SHP77 treated with DMSO at 0.1 percent for 48 hours (cell line): ENCODE measurements at regions not wholly inside any gene's neighbourhood (a gene's known extent, or its start where the extent isn't known, plus 50 kb on each side); places are given as distances from the start of the nearest gene placed in this dataset.
"Not testable (repeated sequence)": the region's sequence is repeated elsewhere in the genome, so short reads cannot be mapped to it uniquely, and the experiment has no call there.

Experiments used
- DNase-seq: peaks from one replicate; lab custom pipeline; 2025; lab: John Stamatoyannopoulos, UW

DNA sequence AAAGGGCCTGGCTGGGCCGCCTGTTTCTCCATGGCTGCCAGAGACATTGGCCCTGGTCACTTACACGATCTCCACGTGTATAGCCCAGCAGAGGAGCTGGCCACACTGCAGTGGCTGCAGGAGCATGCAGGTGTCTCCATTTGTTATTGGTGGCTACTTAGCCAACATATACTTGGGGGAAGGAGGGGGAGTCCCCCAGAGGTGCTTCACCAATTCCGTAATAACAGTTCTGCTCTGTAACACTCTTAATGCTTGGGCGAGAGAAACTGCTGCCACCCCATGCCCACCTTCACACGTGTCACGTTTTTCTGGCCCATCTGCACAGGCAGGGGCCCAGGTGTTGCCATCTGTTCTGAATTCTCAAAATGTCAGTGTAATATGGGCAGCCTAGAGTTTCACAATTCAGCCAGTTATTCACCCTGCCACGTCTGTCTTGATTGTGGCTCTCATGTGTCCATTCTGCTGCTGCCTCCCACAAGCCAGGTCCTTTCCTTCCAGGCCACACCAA is 353.5 kb downstream of the BCL2L11 start:
- not testable (repeated sequence) for DNase-seq

DNA sequence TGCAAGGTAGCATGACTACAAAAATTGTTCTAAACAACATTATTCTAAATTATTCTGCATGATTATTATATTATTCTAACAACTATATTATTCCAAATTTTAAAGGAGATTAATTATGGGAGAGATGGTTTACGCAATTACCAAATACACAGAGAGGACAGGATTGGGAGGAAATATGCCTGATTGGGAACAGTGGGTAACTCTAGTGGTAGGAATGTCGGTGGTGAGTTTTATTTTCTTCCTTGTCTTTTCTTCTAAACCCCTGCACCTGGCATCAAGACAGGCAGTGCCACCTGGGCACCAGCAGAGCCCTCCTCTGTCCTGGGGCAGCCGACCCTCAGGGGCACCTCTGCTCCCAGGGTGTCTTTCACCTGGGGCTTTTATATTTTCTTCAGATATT is 357.6 kb downstream of the BCL2L11 start:
- not testable (repeated sequence) for DNase-seq

DNA sequence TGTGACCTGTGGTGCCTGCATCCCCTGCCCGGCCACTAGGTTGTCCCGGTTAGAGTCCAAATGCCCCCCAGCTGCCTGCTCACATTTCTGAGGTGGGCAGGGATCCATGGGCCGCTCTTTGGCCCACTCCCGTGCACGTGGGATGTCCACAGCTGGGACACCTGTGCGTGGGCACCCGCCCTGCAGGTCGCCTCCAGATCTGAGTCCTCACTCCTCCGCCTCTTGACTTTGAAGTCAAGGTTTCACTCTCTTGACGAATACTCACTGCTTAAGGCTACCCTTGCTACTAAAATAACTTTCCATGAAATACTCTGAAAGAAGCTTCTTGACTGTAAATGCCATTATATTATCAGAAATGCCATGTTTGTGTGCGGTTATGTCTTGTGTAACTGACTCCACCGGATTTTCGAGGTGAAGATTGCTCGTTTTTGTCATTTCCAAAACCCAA is 358.2 kb downstream of the BCL2L11 start:
- not testable (repeated sequence) for DNase-seq

DNA sequence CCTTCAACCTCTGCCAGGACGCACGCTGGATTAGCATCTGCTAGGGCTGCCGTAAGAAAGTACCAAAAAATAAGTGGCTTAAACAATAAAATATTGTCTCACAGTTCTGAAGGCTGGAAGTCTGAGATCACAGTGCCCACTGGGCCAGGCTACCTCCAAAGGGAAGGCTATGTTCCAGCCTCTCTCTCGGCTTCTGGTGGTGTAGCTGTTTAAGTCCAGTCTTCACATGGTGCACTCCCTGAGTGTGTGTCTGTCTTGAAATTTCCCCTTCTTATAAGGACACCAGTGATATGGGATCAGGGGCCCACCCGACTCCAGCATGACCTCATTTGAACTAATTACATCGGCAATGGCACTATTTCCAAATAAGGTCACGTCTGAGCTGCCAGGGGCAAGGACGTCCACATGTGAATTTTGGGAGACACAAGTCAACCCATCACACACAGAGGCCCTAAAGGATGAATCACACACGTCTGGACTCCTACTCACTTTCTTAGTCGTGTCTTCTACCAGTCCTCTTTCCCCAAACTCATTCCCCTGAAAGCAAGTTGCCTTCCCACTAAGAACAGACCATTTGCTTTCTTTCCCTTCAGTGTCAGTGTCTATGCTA is 359.4 kb downstream of the BCL2L11 start:
- DNase-seq = not testable (repeated sequence)

GRCh38 chr2:111480633-111481032 is 359.9 kb downstream of the BCL2L11 start:
- not testable (repeated sequence) for DNase-seq

DNA sequence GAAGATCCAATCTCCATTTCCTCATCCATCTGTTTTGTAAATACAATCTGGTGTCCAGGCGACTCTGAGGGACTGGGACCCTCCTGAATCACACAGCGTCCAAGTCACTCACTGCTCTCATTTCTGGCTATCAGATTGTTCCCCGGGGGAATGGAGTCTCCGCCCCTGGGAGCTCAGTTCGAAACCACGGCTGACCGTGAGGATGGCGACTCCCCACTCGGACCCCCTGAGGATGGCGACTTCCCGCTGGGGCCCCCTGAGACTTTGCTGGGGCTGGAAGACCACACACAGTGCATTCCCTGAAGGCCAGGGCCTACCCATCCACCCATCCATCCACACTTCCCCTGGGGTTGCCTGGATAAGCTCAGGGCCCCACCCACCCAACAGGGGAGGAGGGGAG is 360.5 kb downstream of the BCL2L11 start:
- not testable (repeated sequence) for DNase-seq

- not testable (repeated sequence) for DNase-seq
These were observed 362.4 kb downstream of the BCL2L11 start for GRCh38 chr2:111482987-111483679.

DNA sequence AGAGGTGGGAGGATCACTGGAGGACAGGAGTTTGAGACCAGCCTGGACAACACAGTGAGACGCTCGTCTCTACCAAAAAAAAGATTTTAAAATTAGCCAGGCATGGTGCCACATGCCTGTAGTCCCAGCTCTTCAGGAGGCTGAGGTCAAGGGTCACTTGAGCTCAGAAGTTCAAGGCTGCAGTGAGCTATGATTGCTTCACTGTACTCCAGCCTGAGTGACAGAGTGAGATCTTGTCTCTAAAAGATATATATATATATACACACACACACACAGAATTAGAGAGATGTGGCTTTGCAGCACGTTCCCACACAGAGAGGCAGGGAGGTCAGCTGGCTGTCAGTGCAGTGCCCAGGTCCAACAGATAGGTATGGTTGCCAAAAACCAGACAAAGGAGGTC is 363.4 kb downstream of the BCL2L11 start:
- DNase-seq = not testable (repeated sequence)

DNA sequence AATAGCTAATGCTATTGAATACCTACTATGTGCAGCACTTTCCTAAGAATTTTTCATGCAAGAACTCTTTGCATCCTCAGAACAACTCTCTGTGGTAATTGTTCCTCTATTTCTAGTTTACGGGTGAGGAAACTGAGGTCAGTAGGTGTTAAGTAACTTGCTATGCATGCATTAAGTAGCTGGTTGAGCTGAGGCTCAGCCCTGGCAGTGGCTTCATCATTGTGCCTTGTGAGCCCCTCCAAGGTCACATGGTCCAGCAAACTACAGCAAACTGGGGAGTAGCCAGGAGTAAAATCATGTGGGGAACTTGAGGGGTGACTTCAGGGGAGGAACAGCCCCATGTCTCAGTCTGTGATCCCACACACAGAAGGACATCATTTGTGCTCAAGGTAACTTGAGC is 365.2 kb downstream of the BCL2L11 start:
- DNase-seq = not testable (repeated sequence)

GRCh38 chr2:111488451-111488850 is 367.7 kb downstream of the BCL2L11 start:
- not testable (repeated sequence) for DNase-seq

- not testable (repeated sequence) for DNase-seq
These were observed 368.7 kb downstream of the BCL2L11 start for GRCh38 chr2:111489460-111489859.

- not testable (repeated sequence) for DNase-seq
These were observed 370.5 kb downstream of the BCL2L11 start for GRCh38 chr2:111491181-111491580.

DNA sequence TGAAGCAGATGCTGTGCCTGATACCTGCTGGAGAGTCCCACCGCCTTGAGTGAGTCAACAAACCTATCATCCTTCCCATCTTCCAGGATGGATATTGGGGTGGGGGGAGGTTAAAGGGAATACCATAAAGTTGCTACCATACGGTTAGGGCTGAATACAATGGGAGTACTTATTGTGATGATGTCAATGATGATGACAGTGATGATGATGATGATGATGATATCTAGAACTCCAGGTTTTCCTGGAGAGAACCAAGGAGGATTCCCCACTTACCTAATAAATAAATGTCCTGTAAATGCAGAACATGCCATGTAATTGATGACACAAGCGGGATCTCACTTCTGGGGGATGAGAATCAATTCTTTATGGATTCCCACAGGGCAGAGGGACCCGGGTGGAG is 370.9 kb downstream of the BCL2L11 start:
- not testable (repeated sequence) for DNase-seq

DNA sequence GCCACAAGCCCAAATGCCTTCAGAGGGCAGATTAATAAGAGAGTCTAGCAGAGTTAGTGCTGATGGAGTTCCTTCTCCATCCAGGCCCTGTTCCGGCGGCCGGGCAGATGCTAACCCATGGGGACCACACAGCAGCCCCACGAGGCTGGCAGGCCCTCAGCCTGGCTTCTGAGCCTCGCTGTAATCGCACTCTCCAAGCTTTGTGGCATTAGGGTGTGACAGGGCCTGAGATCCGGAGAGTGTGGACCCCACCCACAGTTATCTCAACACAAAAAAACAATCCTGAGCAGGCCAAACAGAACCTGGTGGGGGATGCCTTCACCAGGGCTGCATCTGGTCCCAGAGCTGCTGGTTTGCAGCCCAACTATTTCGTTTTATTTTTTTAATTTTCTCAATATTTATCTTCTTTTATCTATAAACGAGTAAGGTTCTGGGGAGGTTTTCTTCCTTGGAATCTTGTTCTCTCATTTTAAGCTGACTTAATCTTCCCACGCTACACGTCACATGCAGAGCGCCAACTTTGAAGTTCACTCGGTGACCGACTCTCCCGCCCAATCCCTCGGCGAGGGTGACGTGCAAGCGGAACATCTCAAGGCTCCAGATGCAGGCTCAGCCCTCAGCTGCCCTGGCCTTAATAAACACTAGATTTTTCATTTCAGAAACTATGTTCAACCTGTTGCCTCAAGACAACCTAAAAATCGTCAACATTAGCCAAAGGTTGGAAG is 372.4 kb downstream of the BCL2L11 start:
- DNase-seq = not testable (repeated sequence)

- DNase-seq = not testable (repeated sequence)
These were observed 373.0 kb downstream of the BCL2L11 start for GRCh38 chr2:111493720-111494078.

DNA sequence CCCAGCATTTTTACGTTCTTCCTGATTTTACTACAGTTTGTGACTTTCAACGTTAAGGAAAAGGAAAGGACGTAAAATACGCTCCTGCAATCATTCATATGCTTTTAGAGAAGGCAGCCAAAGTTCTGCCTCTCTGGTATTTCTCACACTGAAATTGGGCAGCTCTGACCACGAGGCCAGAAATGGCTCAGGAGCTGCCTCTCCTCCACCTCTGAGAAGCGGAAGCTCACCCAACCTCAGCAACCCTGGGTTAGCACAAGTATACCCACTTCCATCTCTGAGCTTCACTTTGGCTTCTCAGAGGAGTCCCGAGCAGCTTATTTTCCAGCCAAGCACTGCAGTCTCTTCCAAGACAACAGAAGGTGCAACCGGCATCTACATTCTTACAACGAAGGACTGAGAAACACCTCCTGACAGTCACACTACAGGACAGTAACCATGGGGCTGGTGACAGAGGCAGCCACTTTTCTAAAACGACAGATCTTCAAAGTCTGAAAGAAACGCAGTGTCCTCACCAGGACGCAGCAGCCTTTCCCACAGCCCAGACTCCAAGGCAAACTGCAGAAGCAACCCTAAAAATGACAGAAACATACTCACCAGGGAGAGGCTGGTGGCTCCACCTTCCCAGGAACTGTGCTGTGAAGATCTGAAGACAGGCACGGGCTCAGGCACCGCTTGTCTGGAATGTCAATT is 373.7 kb downstream of the BCL2L11 start:
- DNase-seq = not testable (repeated sequence)

DNA sequence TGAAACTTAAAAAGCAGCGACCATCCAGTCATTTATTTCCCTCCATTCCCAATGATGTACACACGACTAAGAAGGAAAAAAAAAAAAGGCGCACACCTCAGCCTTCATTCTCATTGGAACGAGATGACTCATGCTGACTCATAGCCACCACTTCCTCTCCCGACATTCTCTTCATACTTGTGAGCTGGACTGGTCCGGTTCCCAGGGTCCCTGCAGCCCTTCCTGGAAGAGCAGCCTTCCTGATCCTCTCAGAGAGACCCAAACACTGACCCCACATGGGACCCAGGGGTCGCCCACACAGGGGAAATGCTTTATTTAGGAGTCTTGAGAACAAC is 374.2 kb downstream of the BCL2L11 start:
- DNase-seq = not testable (repeated sequence)

- not testable (repeated sequence) for DNase-seq
These were observed 374.9 kb downstream of the BCL2L11 start for GRCh38 chr2:111495636-111496035.

GRCh38 chr2:111496176-111496575 is 375.5 kb downstream of the BCL2L11 start:
- DNase-seq = not testable (repeated sequence)

DNA sequence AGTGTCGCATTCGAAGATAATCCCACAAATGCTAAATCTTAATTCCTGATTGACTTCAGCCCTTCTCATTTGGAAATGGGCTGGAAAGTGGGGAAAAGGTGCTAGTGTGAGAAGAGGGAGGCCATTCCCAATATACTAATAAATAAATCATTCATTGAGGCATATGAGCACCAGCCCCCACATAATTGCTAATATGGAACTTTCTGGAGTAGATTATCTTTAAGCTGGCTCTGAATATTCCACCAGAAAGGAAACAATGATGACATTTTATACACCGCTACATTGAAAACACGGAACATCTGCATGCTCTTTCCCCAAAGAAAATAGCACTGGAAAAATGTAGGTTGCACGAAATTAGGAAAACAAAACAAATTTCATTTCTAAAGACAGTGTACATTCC is 376.1 kb downstream of the BCL2L11 start:
- not testable (repeated sequence) for DNase-seq

- DNase-seq = not testable (repeated sequence)
These were observed 376.6 kb downstream of the BCL2L11 start for GRCh38 chr2:111497270-111497669.

DNA sequence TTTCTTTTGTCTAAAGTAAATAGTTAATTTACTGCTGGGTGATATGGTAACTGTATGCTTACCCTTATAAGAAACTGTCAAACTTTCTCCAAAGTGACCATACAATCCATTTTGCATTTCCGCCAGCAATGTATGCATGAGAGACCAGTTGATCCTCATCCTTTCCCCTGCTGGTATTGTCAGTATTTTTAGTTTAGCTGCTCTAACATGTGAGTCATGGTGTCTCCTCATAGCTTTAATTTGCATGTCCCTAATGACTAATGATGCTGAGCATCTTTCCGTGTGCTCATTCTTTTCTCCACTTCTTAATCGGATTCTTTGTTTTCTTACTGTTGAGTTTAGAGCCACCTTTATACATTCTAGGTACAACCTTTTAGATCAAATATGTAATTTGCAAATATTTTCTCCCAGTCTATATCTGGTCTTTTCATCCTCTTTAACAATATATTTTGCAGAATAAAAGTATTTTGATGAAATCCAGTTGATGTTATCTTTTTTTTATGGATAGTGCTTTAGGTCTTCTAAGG is 379.9 kb downstream of the BCL2L11 start:
- not testable (repeated sequence) for DNase-seq
